K562 (cell line): ENCODE measurements at regions not wholly inside any gene's neighbourhood (a gene's known extent, or its start where the extent isn't known, plus 50 kb on each side); places are given as distances from the start of the nearest gene placed in this dataset.

Source experiments
- CTCF ChIP-seq, 3 experiments: IDR thresholded peaks in 2 of 3; conservative IDR thresholded peaks in 1 of 3; 2 replicates each; pipeline ENCODE4 v1.5.1; 2011 to 2012; ENCODE audit warnings: low read length in 3 of 3, mild to moderate bottlenecking in 3 of 3, control low read depth in 2 of 3, improper control_type of control experiment in 1 of 3, inconsistent platforms in 1 of 3, low read depth in 1 of 3, mixed read lengths in 1 of 3, moderate library complexity in 1 of 3; ENCODE audit not compliant: insufficient read depth in 2 of 3
- MECOM ChIP-seq: fragments of 250-450 bp; sonication (Bioruptor Pico); IDR thresholded peaks from 2 replicates; pipeline ENCODE4 v1.8.0; 2022; ENCODE audit warnings: inconsistent platforms
- TGIF2 ChIP-seq: sonication (generic); formaldehyde crosslinking; IDR thresholded peaks from 2 replicates; pipeline ENCODE4 v1.8.1; 2022; ENCODE audit warnings: mild to moderate bottlenecking, missing genetic modification reagents, moderate library complexity

DNA sequence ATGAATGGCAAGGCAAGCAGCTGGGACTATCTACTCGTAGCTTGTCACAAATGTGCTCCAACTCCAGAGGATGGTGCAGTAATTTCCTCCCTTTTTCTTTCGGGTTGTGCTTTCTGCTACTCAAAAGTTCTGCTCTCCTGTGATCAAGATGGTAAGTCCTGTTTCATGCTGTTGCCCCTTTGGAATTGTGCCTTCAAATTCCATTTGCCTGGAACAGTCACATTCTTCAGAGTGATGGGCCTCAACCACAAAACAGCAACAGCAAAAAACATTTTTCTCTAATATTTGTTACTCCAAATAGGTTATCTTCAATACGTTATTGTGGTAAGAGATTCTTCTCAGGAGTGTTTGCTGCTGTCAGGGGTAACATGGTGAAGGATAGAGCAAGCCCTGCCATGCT, 209.3 kb downstream of the PALM2AKAP2 start:
- TF ChIP-seq MECOM (CRISPR knock-in tag) (no peak), TGIF2 (CRISPR knock-in tag) (no peak), CTCF (IDR thresholded peaks at IDR 0.05 in 2 of 3, conservative IDR thresholded peaks at IDR 0.05 in 1 of 3; ENCODE audit: insufficient read depth in 2 of 3, low read depth in 1 of 3, low read length in 3 of 3) (no peak)
